ENCODE measurements at regions not wholly inside any gene's neighbourhood (a gene's known extent, or its start where the extent isn't known, plus 50 kb on each side); places are given as distances from the start of the nearest gene placed in this dataset.

- POLR2A ChIA-PET, result no interaction called here
- H3K27me3 Mint-ChIP-seq (ENCODE audit: insufficient read depth, unreplicated experiment), result no peaks in the 10 kb centered on the region
- H3K36me3 Mint-ChIP-seq (ENCODE audit: insufficient read depth, unreplicated experiment), result no peaks in the 10 kb centered on the region
- peak overlapping the region; percentile 0 for H3K4me3 Mint-ChIP-seq (ENCODE audit: unreplicated experiment)
- peaks cover 10% of the 10 kb centered on the region for H3K4me1 Mint-ChIP-seq (ENCODE audit: insufficient read depth, unreplicated experiment)
- CTCF ChIA-PET, result interaction anchor here (0.6 kb wide), 1 partner anchor 96 kb away, joined by 3 read pairs; no protein-coding TSS in a partner anchor
- DNase-seq (ENCODE audit: unreplicated experiment), result no peak
- no TSS peak for BruUV-seq (replicated peaks)
- H3K27ac Mint-ChIP-seq (ENCODE audit: low read depth, unreplicated experiment), result no peak overlapping the region
- H3K9me3 Mint-ChIP-seq (ENCODE audit: unreplicated experiment), result no peaks in the 10 kb centered on the region
- intact Hi-C loops (cut with micrococcal nuclease), result no loop called here
- TF ChIP-seq, protein P1, sequence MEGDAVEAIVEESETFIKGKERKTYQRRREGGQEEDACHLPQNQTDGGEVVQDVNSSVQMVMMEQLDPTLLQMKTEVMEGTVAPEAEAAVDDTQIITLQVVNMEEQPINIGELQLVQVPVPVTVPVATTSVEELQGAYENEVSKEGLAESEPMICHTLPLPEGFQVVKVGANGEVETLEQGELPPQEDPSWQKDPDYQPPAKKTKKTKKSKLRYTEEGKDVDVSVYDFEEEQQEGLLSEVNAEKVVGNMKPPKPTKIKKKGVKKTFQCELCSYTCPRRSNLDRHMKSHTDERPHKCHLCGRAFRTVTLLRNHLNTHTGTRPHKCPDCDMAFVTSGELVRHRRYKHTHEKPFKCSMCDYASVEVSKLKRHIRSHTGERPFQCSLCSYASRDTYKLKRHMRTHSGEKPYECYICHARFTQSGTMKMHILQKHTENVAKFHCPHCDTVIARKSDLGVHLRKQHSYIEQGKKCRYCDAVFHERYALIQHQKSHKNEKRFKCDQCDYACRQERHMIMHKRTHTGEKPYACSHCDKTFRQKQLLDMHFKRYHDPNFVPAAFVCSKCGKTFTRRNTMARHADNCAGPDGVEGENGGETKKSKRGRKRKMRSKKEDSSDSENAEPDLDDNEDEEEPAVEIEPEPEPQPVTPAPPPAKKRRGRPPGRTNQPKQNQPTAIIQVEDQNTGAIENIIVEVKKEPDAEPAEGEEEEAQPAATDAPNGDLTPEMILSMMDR (IDR thresholded peaks at IDR 0.05; ENCODE audit: unreplicated experiment), result no peak
Measured at GRCh38 chr12:71329956-71330355, 109.6 kb upstream of the LGR5 start.

DNA sequence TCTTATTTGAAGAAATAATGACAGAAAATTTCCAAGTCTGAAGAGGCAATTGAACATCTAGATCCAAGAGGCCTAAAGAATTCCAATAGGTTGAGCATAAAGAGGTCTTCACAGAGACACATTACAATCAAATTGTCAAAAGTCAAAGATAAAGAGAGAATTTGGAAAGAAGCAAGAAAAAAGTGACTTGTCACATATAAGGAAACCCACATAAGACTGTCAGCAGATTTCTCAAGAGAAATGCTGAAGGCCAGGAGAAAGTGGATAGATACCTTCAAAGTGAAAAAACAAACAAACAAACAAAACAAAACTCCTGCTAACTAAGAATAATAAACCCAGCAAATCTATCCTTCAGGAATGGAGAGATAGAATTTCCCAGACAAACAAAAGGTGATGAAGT is 118.1 kb upstream of the LGR5 start:
- BruUV-seq (replicated peaks), result no TSS peak
- intact Hi-C loops (cut with micrococcal nuclease), result no loop called here
- Mint-ChIP-seq H3K9me3 (ENCODE audit: unreplicated experiment) (peaks cover 24% of the 10 kb centered on the region), H3K4me1 (ENCODE audit: insufficient read depth, unreplicated experiment) (no peaks in the 10 kb centered on the region), H3K27ac (ENCODE audit: low read depth, unreplicated experiment) (no peak overlapping the region), H3K36me3 (ENCODE audit: insufficient read depth, unreplicated experiment) (no peaks in the 10 kb centered on the region), H3K27me3 (ENCODE audit: insufficient read depth, unreplicated experiment) (no peaks in the 10 kb centered on the region), H3K4me3 (ENCODE audit: unreplicated experiment) (no peak overlapping the region)
- ChIA-PET POLR2A (no interaction called here), CTCF (no interaction called here)
- TF ChIP-seq, protein P1 (IDR thresholded peaks at IDR 0.05; ENCODE audit: unreplicated experiment), result no peak
- DNase-seq (ENCODE audit: unreplicated experiment), result no peak

- TF ChIP-seq, protein P1 (IDR thresholded peaks at IDR 0.05; ENCODE audit: unreplicated experiment), result no peak
- ChIA-PET POLR2A (no interaction called here), CTCF (no interaction called here)
- H3K4me3 Mint-ChIP-seq (ENCODE audit: unreplicated experiment), result no peak overlapping the region
- H3K27me3 Mint-ChIP-seq (ENCODE audit: insufficient read depth, unreplicated experiment), result no peaks in the 10 kb centered on the region
- no peak for DNase-seq (ENCODE audit: unreplicated experiment)
- no peaks in the 10 kb centered on the region for H3K36me3 Mint-ChIP-seq (ENCODE audit: insufficient read depth, unreplicated experiment)
- no TSS peak for BruUV-seq (replicated peaks)
- H3K27ac Mint-ChIP-seq (ENCODE audit: low read depth, unreplicated experiment), result no peak overlapping the region
- H3K9me3 Mint-ChIP-seq (ENCODE audit: unreplicated experiment), result peaks cover 24% of the 10 kb centered on the region
- intact Hi-C loops (cut with micrococcal nuclease), result no loop called here
- no peaks in the 10 kb centered on the region for H3K4me1 Mint-ChIP-seq (ENCODE audit: insufficient read depth, unreplicated experiment)
Measured at GRCh38 chr12:71321130-71321529, 118.5 kb upstream of the LGR5 start.

GRCh38 chr12:71315328-71315985 is 124.1 kb upstream of the LGR5 start:
- Mint-ChIP-seq H3K4me3 (ENCODE audit: unreplicated experiment) (no peak overlapping the region), H3K4me1 (ENCODE audit: insufficient read depth, unreplicated experiment) (peaks cover 11% of the 10 kb centered on the region), H3K27ac (ENCODE audit: low read depth, unreplicated experiment) (no peak overlapping the region), H3K9me3 (ENCODE audit: unreplicated experiment) (peaks cover 3% of the 10 kb centered on the region), H3K36me3 (ENCODE audit: insufficient read depth, unreplicated experiment) (peaks cover 6% of the 10 kb centered on the region), H3K27me3 (ENCODE audit: insufficient read depth, unreplicated experiment) (no peaks in the 10 kb centered on the region)
- ChIA-PET POLR2A (interaction anchor here (0.7 to 1.3 kb wide), 2 partner anchors 9 to 136 kb away, joined by 3 read pairs; no protein-coding TSS in a partner anchor), CTCF (interaction anchor here (0.9 to 1.1 kb wide), 3 partner anchors 13 to 78 kb away, joined by 3 to 4 read pairs (median 3); no protein-coding TSS in a partner anchor)
- intact Hi-C loops (cut with micrococcal nuclease), result no loop called here
- TF ChIP-seq, protein P1 (IDR thresholded peaks at IDR 0.05; ENCODE audit: unreplicated experiment), result no peak
- DNase-seq (ENCODE audit: unreplicated experiment), result peak; percentile 55
- no TSS peak for BruUV-seq (replicated peaks)
